ENCODE measurements at regions not wholly inside any gene's neighbourhood (a gene's known extent, or its start where the extent isn't known, plus 50 kb on each side); places are given as distances from the start of the nearest gene placed in this dataset.

DNA sequence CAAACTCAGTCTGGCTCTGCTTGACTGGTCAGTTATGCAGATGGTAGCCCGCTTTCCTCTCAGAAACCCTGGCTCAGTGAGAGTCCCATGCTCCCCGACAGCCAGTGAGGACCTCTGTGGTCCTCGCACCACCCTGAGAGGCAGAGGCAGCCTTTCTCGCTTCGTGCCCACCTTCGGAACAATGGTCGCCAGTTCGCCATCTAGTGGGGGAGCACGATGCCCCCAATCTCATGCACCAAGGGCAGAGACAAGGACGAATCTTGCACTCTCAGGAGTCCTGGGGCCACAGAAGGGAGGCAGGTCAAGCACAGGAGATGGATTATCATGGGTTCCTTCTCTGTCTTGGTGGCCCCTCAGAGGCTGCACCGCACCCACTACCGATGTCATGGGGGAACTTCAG is 75.2 kb downstream of the RHCG start:
- no peak for TF ChIP-seq POLR2AphosphoS5 (IDR thresholded peaks at IDR 0.05; ENCODE audit: low read depth, low read length)
- peak; percentile 41 for TF ChIP-seq CTCF (IDR thresholded peaks at IDR 0.05)
- no peak for TF ChIP-seq TCF7L2 (IDR thresholded peaks at IDR 0.05; ENCODE audit: low read depth, low read length)
- no peak for TF ChIP-seq REST (IDR thresholded peaks at IDR 0.05; ENCODE audit: insufficient read depth in 1 of 2, low read depth in 2 of 2, low read length in 1 of 2)
- no peak for TF ChIP-seq SIN3A (IDR thresholded peaks at IDR 0.05; ENCODE audit: borderline replicate concordance, insufficient read depth, low read depth, low read length)

All from Panc1 (cell line).